DOHH2 (cell line): ENCODE measurements at regions not wholly inside any gene's neighbourhood (a gene's known extent, or its start where the extent isn't known, plus 50 kb on each side); places are given as distances from the start of the nearest gene placed in this dataset.

Experiments
- H3F3A ChIP-seq: fragments of 200-600 bp; sonication (generic), shearing (Covaris generic); 2 replicates; pipeline ENCODE4 v1.6.0; 2016; ENCODE audit warnings: antibody characterized with exemption, mild to moderate bottlenecking; ENCODE audit not compliant: control insufficient read depth, insufficient read depth
- H3K27ac ChIP-seq: fragments of 200-600 bp; sonication (generic); 2 replicates; pipeline ENCODE4 v1.5.1; 2014; ENCODE audit warnings: low read depth, mild to moderate bottlenecking, low read length, moderate library complexity
- H3K27me3 ChIP-seq: fragments of 200-600 bp; sonication (generic); 2 replicates; pipeline ENCODE4 v1.6.1; 2014; ENCODE audit warnings: mild to moderate bottlenecking, low read length, mixed read lengths; ENCODE audit not compliant: control insufficient read depth
- H3K36me3 ChIP-seq: fragments of 200-600 bp; sonication (generic); 2 replicates; pipeline ENCODE4 v1.6.1; 2014; ENCODE audit warnings: mild to moderate bottlenecking, low read length, moderate library complexity, mixed read lengths; ENCODE audit not compliant: control insufficient read depth
- H3K4me1 ChIP-seq: fragments of 200-600 bp; sonication (generic); 2 replicates; pipeline ENCODE4 v1.6.1; 2014; ENCODE audit warnings: mild to moderate bottlenecking, low read length, mixed read lengths; ENCODE audit not compliant: control insufficient read depth
- H3K4me2 ChIP-seq: fragments of 200-600 bp; sonication (generic); 2 replicates; pipeline ENCODE4 v1.6.0; 2014; ENCODE audit warnings: mild to moderate bottlenecking, low read length, moderate library complexity
- H3K4me3 ChIP-seq: fragments of 200-600 bp; sonication (generic); 2 replicates; pipeline ENCODE4 v1.5.1; 2014; ENCODE audit warnings: mild to moderate bottlenecking, low read length, mixed read lengths
- H3K79me2 ChIP-seq: fragments of 200-600 bp; sonication (generic); 2 replicates; pipeline ENCODE4 v1.6.1; 2014; ENCODE audit warnings: mild to moderate bottlenecking, low read length, mixed read lengths; ENCODE audit not compliant: control insufficient read depth
- H3K9me2 ChIP-seq: fragments of 200-600 bp; sonication (generic); replicated peaks from 2 replicates; pipeline ENCODE4 v1.6.1; 2014; ENCODE audit warnings: mild to moderate bottlenecking, low read length, mixed read lengths; ENCODE audit not compliant: control insufficient read depth
- H3K9me3 ChIP-seq: fragments of 200-600 bp; sonication (generic); 2 replicates; pipeline ENCODE4 v1.6.1; 2014; ENCODE audit warnings: antibody characterized with exemption, low read length, mixed read lengths; ENCODE audit not compliant: control insufficient read depth, insufficient read depth
- H4K20me1 ChIP-seq: fragments of 200-600 bp; sonication (generic); 2 replicates; pipeline ENCODE4 v1.6.0; 2014; ENCODE audit warnings: low read depth, mild to moderate bottlenecking, antibody characterized with exemption, low read length, moderate library complexity; ENCODE audit not compliant: control insufficient read depth, insufficient read depth
- EZH2phosphoT487 ChIP-seq: fragments of 200-600 bp; sonication (generic); IDR thresholded peaks from 2 replicates; pipeline ENCODE4 v1.6.1; 2017; ENCODE audit warnings: borderline replicate concordance, mild to moderate bottlenecking, antibody characterized with exemption, low read length, moderate library complexity, mixed read lengths
- TF ChIP-seq, protein P1 (sequence below): fragments of 200-600 bp; sonication (generic); IDR thresholded peaks from one replicate; pipeline ENCODE4 v1.5.1; 2014; ENCODE audit warnings: antibody characterized with exemption, mild to moderate bottlenecking, low read depth, low read length; ENCODE audit not compliant: poor library complexity, severe bottlenecking

DNA sequence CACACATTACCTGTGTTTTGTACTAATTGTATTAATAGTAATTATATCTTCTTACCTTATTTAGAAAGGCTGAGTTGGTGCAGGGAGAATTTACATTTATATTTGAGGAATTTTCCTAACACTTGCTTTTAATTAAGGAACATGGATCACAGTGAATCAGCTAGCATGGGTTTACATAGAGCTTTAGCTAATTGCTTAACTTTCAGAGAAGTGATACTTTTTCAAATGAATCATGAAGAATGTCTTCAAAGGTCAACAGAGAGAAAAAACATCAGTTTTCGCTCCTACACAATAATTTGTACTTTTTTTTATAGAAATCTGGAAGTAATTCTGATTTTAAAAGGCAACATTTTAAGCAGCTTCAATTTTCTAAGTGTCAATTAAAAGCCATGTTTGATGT lies 195.0 kb upstream of the HEY2 start:
- H3K4me1 ChIP-seq: no peaks in the 10 kb centered on the region
- H4K20me1 ChIP-seq: no peaks in the 10 kb centered on the region
- H3K36me3 ChIP-seq: no peaks in the 10 kb centered on the region
- no peak overlapping the region for H3K4me2 ChIP-seq
- H3K27ac ChIP-seq: no peak overlapping the region
- no peaks in the 10 kb centered on the region for H3F3A ChIP-seq
- no peaks in the 10 kb centered on the region for H3K9me2 ChIP-seq
- no peaks in the 10 kb centered on the region for H3K9me3 ChIP-seq
- TF ChIP-seq, protein P1, sequence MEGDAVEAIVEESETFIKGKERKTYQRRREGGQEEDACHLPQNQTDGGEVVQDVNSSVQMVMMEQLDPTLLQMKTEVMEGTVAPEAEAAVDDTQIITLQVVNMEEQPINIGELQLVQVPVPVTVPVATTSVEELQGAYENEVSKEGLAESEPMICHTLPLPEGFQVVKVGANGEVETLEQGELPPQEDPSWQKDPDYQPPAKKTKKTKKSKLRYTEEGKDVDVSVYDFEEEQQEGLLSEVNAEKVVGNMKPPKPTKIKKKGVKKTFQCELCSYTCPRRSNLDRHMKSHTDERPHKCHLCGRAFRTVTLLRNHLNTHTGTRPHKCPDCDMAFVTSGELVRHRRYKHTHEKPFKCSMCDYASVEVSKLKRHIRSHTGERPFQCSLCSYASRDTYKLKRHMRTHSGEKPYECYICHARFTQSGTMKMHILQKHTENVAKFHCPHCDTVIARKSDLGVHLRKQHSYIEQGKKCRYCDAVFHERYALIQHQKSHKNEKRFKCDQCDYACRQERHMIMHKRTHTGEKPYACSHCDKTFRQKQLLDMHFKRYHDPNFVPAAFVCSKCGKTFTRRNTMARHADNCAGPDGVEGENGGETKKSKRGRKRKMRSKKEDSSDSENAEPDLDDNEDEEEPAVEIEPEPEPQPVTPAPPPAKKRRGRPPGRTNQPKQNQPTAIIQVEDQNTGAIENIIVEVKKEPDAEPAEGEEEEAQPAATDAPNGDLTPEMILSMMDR: no peak
- no peak overlapping the region for H3K4me3 ChIP-seq
- H3K79me2 ChIP-seq: no peaks in the 10 kb centered on the region
- peaks cover 6% of the 10 kb centered on the region for H3K27me3 ChIP-seq

DNA sequence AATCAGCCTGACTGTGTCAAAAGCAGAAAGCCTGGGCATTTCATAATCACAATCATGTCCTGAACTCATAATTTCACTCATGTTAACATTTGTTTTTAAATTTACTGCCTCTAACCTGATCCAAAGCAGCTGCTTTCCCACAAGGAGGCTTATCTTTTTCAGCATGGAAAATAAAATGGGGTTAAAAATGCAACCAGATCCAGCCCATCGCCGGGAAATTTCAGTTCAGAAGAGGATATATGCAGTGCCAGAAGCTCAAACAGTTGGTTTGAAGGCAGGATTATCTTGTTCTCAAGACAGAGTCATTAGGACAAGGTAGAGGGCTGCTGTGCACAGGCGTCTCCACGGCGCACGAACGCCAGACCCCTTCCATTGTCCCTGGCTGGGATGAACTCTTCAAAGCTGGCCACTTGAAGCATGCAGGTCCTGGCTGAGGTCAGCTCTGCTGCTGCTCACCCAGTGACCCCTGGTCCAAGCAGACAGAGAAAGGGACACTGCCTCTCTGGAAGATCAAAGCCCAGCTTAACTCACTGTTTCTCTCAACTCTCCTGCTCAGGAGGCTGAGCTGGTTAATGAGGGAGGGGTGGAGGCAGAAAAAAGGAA lies 191.1 kb upstream of the HEY2 start:
- H3K9me3 ChIP-seq: no peaks in the 10 kb centered on the region
- H4K20me1 ChIP-seq: no peaks in the 10 kb centered on the region
- H3K4me1 ChIP-seq: no peaks in the 10 kb centered on the region
- H3K4me3 ChIP-seq: no peak overlapping the region
- H3K36me3 ChIP-seq: no peaks in the 10 kb centered on the region
- H3K4me2 ChIP-seq: no peak overlapping the region
- no peaks in the 10 kb centered on the region for H3K9me2 ChIP-seq
- TF ChIP-seq EZH2phosphoT487: no peak
- TF ChIP-seq, protein P1: no peak
- H3K27me3 ChIP-seq: peaks cover 6% of the 10 kb centered on the region
- no peaks in the 10 kb centered on the region for H3F3A ChIP-seq
- no peak overlapping the region for H3K27ac ChIP-seq
- H3K79me2 ChIP-seq: no peaks in the 10 kb centered on the region

DNA sequence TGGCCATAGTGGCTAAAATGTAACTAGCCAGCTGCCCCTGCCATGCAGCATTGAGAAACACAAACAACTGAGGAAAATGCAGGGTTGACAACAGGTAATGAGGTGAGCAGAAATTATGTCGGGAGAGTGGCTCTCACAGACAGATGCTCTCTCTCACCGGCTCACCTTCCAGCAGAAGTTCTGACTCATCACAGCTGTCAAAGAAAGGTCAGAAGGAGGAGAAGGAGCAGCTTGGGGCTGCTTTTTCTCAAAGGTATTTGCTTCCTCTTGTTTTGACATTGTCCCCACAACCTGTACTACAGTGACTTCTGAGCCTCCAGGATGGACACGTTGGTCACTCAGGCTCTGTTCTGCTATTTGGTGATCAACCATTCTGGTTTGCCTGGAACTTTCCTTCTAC lies 190.5 kb upstream of the HEY2 start:
- Histone ChIP-seq H3K27me3 (peaks cover 6% of the 10 kb centered on the region), H3K27ac (no peak overlapping the region), H3K4me1 (no peaks in the 10 kb centered on the region), H3K4me2 (no peak overlapping the region), H3F3A (no peaks in the 10 kb centered on the region), H3K9me2 (no peaks in the 10 kb centered on the region), H4K20me1 (no peaks in the 10 kb centered on the region), H3K9me3 (no peaks in the 10 kb centered on the region), H3K79me2 (no peaks in the 10 kb centered on the region), H3K4me3 (no peak overlapping the region), H3K36me3 (no peaks in the 10 kb centered on the region)
- TF ChIP-seq, protein P1: no peak
- TF ChIP-seq EZH2phosphoT487: no peak
